HFFc6 (cell line): ENCODE measurements at regions not wholly inside any gene's neighbourhood (a gene's known extent, or its start where the extent isn't known, plus 50 kb on each side); places are given as distances from the start of the nearest gene placed in this dataset.
"Not testable (repeated sequence)": the region's sequence is repeated elsewhere in the genome, so short reads cannot be mapped to it uniquely, and the experiment has no call there.

Experiments
- DNase-seq: peaks from one replicate; pipeline ENCODE4 v3.0.0-alpha.2; 2018
- H3K27ac Mint-ChIP-seq: 2 replicates; pipeline ENCODE4 v1.8.0; 2020; ENCODE audit warnings: mild to moderate bottlenecking, mixed read lengths
- H3K27me3 Mint-ChIP-seq: 2 replicates; pipeline ENCODE4 v1.8.0; 2021; ENCODE audit warnings: mild to moderate bottlenecking, moderate library complexity, mixed read lengths; ENCODE audit not compliant: insufficient read depth
- H3K36me3 Mint-ChIP-seq: 2 replicates; pipeline ENCODE4 v1.8.0; 2021; ENCODE audit warnings: low read depth, mixed read lengths
- H3K4me1 Mint-ChIP-seq: 2 replicates; pipeline ENCODE4 v1.8.0; 2020; ENCODE audit warnings: low read depth, mixed read lengths
- H3K4me3 Mint-ChIP-seq: 2 replicates; pipeline ENCODE4 v1.8.0; 2020; ENCODE audit warnings: mild to moderate bottlenecking, moderate library complexity, mixed read lengths
- H3K9me3 Mint-ChIP-seq: 2 replicates; pipeline ENCODE4 v1.8.0; 2020; ENCODE audit warnings: mild to moderate bottlenecking, mixed read lengths
- CTCF ChIP-seq: fragments of 200-600 bp; sonication (generic); IDR thresholded peaks from 2 replicates; pipeline ENCODE4 v1.5.0; 2021; ENCODE audit warnings: antibody characterized with exemption, mild to moderate bottlenecking

- H3K27me3 Mint-ChIP-seq, result peaks cover 6% of the 10 kb centered on the region; the same call in 1 of the 2 replicates
- H3K27ac Mint-ChIP-seq, result no peak overlapping the region
- no peaks in the 10 kb centered on the region for H3K36me3 Mint-ChIP-seq
- no peak for TF ChIP-seq CTCF
- no peak for DNase-seq
- H3K4me3 Mint-ChIP-seq, result no peak overlapping the region
- H3K9me3 Mint-ChIP-seq, result no peaks in the 10 kb centered on the region
- peaks cover 8% of the 10 kb centered on the region for H3K4me1 Mint-ChIP-seq
Observed at GRCh38 chr21:35444391-35444790, 395.3 kb upstream of the RUNX1 start.

DNA sequence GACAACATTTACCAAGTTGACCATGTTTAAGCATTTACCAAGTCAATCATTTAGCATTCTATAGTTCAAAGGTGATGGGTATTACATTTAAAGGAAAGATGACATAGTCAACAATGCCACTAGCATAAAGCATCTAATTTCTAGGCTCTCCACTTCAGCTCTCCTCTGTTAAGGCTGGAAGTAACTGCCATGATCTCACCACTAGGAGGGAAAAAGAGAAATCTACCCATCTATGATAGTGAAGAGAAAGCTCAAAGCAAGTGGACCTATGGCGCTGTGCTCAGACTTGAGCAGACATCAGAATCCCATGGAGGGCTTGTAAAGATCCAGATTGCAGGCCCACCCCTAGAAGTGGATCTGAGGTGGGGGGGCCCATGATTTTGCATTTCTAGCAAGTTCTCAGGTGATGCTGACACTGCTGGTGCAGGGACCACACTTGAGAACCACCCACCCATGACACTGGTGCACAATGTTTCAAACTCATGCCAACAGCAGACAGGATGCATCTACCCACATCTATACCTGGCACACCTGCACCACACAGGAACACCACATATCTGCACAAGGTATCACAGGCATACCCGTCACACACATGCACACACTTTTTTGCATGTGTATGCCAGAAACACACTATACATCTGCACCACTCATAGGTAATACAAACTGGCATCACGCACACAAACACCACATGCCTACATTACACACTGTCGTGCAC is 392.9 kb upstream of the RUNX1 start:
- Mint-ChIP-seq H3K4me3 (no peak overlapping the region), H3K36me3 (no peaks in the 10 kb centered on the region), H3K4me1 (peaks cover 10% of the 10 kb centered on the region; the same call in 1 of the 2 replicates), H3K27me3 (peaks cover 6% of the 10 kb centered on the region; the same call in 1 of the 2 replicates), H3K27ac (no peak overlapping the region), H3K9me3 (no peaks in the 10 kb centered on the region)
- TF ChIP-seq CTCF, result peak; percentile 48
- DNase-seq, result no peak

- TF ChIP-seq CTCF, result no peak
- H3K36me3 Mint-ChIP-seq, result peaks cover 11% of the 10 kb centered on the region
- H3K9me3 Mint-ChIP-seq, result peaks cover 13% of the 10 kb centered on the region
- H3K4me3 Mint-ChIP-seq, result no peak overlapping the region
- no peak overlapping the region for H3K27ac Mint-ChIP-seq
- H3K4me1 Mint-ChIP-seq, result peaks cover 10% of the 10 kb centered on the region; the same call in 1 of the 2 replicates
- no peak for DNase-seq
- no peaks in the 10 kb centered on the region for H3K27me3 Mint-ChIP-seq
Observed at GRCh38 chr21:35438643-35439404, 389.7 kb upstream of the RUNX1 start.

GRCh38 chr21:35437941-35438340 is 388.8 kb upstream of the RUNX1 start:
- H3K4me3 Mint-ChIP-seq, result no peak overlapping the region
- peaks cover 19% of the 10 kb centered on the region for H3K36me3 Mint-ChIP-seq
- DNase-seq, result no peak
- peaks cover 10% of the 10 kb centered on the region; the same call in 1 of the 2 replicates for H3K4me1 Mint-ChIP-seq
- no peak for TF ChIP-seq CTCF
- no peak overlapping the region for H3K27ac Mint-ChIP-seq
- H3K9me3 Mint-ChIP-seq, result peaks cover 22% of the 10 kb centered on the region
- H3K27me3 Mint-ChIP-seq, result no peaks in the 10 kb centered on the region

DNA sequence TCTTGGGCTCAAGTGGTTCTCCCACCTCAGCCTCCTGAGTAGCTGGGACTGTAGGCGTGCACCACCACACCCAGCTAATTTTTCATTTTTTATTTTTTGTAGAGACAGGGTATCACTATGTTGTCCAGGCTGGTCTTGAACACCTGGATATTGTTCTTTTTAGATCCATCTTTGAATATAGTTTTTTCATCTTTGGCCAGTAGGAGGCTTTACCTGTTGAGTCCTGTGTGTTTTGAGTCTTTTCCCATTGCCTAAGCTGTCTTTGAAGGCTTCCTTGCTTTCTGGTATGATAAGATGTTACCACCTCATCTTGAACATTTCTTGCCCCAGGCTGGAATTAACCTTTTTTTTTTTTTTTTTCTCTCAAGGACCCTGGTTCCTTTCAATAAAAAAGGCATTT is 387.8 kb upstream of the RUNX1 start:
- Mint-ChIP-seq H3K36me3 (peaks cover 26% of the 10 kb centered on the region), H3K27ac (no peak overlapping the region), H3K4me1 (peaks cover 10% of the 10 kb centered on the region; the same call in 1 of the 2 replicates), H3K4me3 (no peak overlapping the region), H3K27me3 (no peaks in the 10 kb centered on the region), H3K9me3 (peaks cover 32% of the 10 kb centered on the region)
- DNase-seq, result no peak
- TF ChIP-seq CTCF, result peak; percentile 44; the same call in 1 of the 2 replicates

- Mint-ChIP-seq H3K36me3 (peaks cover 32% of the 10 kb centered on the region), H3K4me1 (peaks cover 16% of the 10 kb centered on the region), H3K9me3 (peaks cover 45% of the 10 kb centered on the region)
- H3K27me3 Mint-ChIP-seq, DNase-seq, H3K27ac Mint-ChIP-seq, H3K4me3 Mint-ChIP-seq: not testable (repeated sequence)
Observed at GRCh38 chr21:35432601-35433000, 383.5 kb upstream of the RUNX1 start.
